ENCODE measurements at regions not wholly inside any gene's neighbourhood (a gene's known extent, or its start where the extent isn't known, plus 50 kb on each side); places are given as distances from the start of the nearest gene placed in this dataset.
"Not testable (repeated sequence)": the region's sequence is repeated elsewhere in the genome, so short reads cannot be mapped to it uniquely, and the experiment has no call there.

- H3K4me1 ChIP-seq, result no peaks in the 10 kb centered on the region
- TF ChIP-seq CTCF (IDR thresholded peaks at IDR 0.05), result no peak
- no peak overlapping the region for H3K27ac ChIP-seq
- no peak overlapping the region for H3K4me2 ChIP-seq (ENCODE audit: low read length)
- H2AFZ ChIP-seq, result no peak overlapping the region
- H3K9ac ChIP-seq, result no peak overlapping the region
- no peaks in the 10 kb centered on the region for H3K36me3 ChIP-seq (ENCODE audit: control insufficient read depth, insufficient read depth, low read length)
- H3K27me3 ChIP-seq (ENCODE audit: control insufficient read depth, insufficient read depth, low read length), result no peaks in the 10 kb centered on the region
- no peaks in the 10 kb centered on the region for H3K9me3 ChIP-seq (ENCODE audit: control insufficient read depth, low read length)
- H3K4me3 ChIP-seq (ENCODE audit: low read depth, low read length), result no peak overlapping the region
- no peaks in the 10 kb centered on the region for H3K79me2 ChIP-seq
Observed at GRCh38 chr6:11459079-11459610, 78.4 kb upstream of the TMEM170B start.

GRCh38 chr6:11458509-11458908 is 79.0 kb upstream of the TMEM170B start:
- no peak overlapping the region for H2AFZ ChIP-seq
- H3K27me3 ChIP-seq (ENCODE audit: control insufficient read depth, insufficient read depth, low read length), result no peaks in the 10 kb centered on the region
- H3K4me2 ChIP-seq (ENCODE audit: low read length), result no peak overlapping the region
- no peaks in the 10 kb centered on the region for H3K9me3 ChIP-seq (ENCODE audit: control insufficient read depth, low read length)
- no peaks in the 10 kb centered on the region for H3K36me3 ChIP-seq (ENCODE audit: control insufficient read depth, insufficient read depth, low read length)
- H3K4me3 ChIP-seq (ENCODE audit: low read depth, low read length), result no peak overlapping the region
- no peaks in the 10 kb centered on the region for H3K4me1 ChIP-seq
- no peak overlapping the region for H3K9ac ChIP-seq
- no peaks in the 10 kb centered on the region for H3K79me2 ChIP-seq
- TF ChIP-seq CTCF (IDR thresholded peaks at IDR 0.05), result no peak
- no peak overlapping the region for H3K27ac ChIP-seq

DNA sequence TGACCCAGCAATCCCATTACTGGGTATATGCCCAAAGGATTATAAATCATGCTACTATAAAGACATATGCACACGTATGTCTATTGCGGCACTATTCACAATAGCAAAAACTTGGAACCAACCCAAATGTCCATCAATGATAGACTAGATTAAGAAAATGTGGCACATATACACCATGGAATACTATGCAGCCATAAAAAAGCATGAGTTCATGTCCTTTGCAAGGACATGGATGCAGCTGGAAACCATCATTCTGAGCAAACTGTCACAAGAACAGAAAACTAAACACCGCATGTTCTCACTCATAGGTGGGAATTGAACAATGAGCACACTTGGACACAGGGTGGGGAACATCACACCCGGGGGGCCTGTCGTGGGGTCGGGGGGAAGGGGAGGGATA is 80.1 kb upstream of the TMEM170B start:
- H3K27me3 ChIP-seq (ENCODE audit: control insufficient read depth, insufficient read depth, low read length); H2AFZ ChIP-seq; H3K4me3 ChIP-seq (ENCODE audit: low read depth, low read length); H3K9ac ChIP-seq; H3K36me3 ChIP-seq (ENCODE audit: control insufficient read depth, insufficient read depth, low read length); H3K9me3 ChIP-seq (ENCODE audit: control insufficient read depth, low read length); H3K79me2 ChIP-seq; H3K4me2 ChIP-seq (ENCODE audit: low read length); H3K4me1 ChIP-seq; H3K27ac ChIP-seq: not testable (repeated sequence)

DNA sequence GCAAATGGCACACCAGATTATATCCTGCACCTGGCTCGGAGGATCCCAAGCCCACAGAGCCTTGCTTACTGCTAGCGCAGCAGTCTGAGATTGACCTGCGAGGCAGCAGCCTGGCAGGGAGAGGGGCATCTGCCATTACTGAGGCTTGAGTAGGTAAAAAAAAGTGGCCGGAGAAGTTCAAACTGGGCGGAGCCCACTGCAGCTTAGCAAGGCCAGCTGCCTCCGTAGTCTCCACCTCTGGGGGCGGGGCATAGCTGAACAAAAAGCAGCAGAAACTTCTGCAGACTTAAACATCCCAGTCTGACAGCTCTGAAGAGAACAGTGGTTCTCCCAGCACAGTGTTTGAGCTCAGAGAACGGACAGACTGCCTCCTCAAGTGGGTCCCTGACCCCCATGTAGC is 85.4 kb upstream of the TMEM170B start:
- H3K4me3 ChIP-seq (ENCODE audit: low read depth, low read length); H3K4me2 ChIP-seq (ENCODE audit: low read length); H3K79me2 ChIP-seq; H3K9ac ChIP-seq; H3K27ac ChIP-seq; H3K27me3 ChIP-seq (ENCODE audit: control insufficient read depth, insufficient read depth, low read length); H3K36me3 ChIP-seq (ENCODE audit: control insufficient read depth, insufficient read depth, low read length); H2AFZ ChIP-seq; H3K4me1 ChIP-seq; H3K9me3 ChIP-seq (ENCODE audit: control insufficient read depth, low read length): not testable (repeated sequence)

GRCh38 chr6:11450037-11450436 is 87.5 kb upstream of the TMEM170B start:
- Histone ChIP-seq H3K9ac (no peak overlapping the region), H2AFZ (no peak overlapping the region), H3K4me3 (ENCODE audit: low read depth, low read length) (no peak overlapping the region), H3K79me2 (no peaks in the 10 kb centered on the region), H3K4me1 (no peaks in the 10 kb centered on the region), H3K9me3 (ENCODE audit: control insufficient read depth, low read length) (no peaks in the 10 kb centered on the region), H3K27ac (no peak overlapping the region), H3K27me3 (ENCODE audit: control insufficient read depth, insufficient read depth, low read length) (no peaks in the 10 kb centered on the region), H3K4me2 (ENCODE audit: low read length) (no peak overlapping the region), H3K36me3 (ENCODE audit: control insufficient read depth, insufficient read depth, low read length) (no peaks in the 10 kb centered on the region)
- TF ChIP-seq CTCF (IDR thresholded peaks at IDR 0.05), result no peak

- H2AFZ ChIP-seq, result no peak overlapping the region
- H3K27me3 ChIP-seq (ENCODE audit: control insufficient read depth, insufficient read depth, low read length), result no peaks in the 10 kb centered on the region
- TF ChIP-seq CTCF (IDR thresholded peaks at IDR 0.05), result no peak
- no peak overlapping the region for H3K27ac ChIP-seq
- no peaks in the 10 kb centered on the region for H3K79me2 ChIP-seq
- no peak overlapping the region for H3K4me3 ChIP-seq (ENCODE audit: low read depth, low read length)
- H3K9ac ChIP-seq, result no peak overlapping the region
- no peaks in the 10 kb centered on the region for H3K9me3 ChIP-seq (ENCODE audit: control insufficient read depth, low read length)
- no peaks in the 10 kb centered on the region for H3K36me3 ChIP-seq (ENCODE audit: control insufficient read depth, insufficient read depth, low read length)
- no peaks in the 10 kb centered on the region for H3K4me1 ChIP-seq
- no peak overlapping the region for H3K4me2 ChIP-seq (ENCODE audit: low read length)
Observed at GRCh38 chr6:11449408-11449807, 88.1 kb upstream of the TMEM170B start.
